ENCODE measurements at regions not wholly inside any gene's neighbourhood (a gene's known extent, or its start where the extent isn't known, plus 50 kb on each side); places are given as distances from the start of the nearest gene placed in this dataset.

DNA sequence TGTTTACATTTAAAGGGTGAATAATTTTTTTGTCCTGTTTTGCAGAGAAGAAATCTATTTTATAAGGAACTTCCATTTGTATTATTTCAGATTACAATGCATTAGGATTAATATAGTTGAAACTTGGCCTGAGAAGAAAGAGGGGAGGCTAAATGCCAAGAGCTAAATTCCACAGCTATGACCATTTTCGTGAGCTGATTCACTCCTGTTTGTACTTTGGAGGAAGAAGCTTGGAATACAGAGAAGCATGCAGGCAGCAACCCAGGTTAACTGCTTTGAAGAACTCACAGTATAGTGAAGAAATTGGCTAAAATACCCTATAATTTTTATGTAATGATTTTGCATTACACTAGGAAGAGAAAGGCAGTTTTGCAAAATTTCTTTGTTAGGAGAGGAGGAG is 309.4 kb upstream of the KLF12 start:
- Mint-ChIP-seq H3K9me3 (no peaks in the 10 kb centered on the region), H3K27ac (no peak overlapping the region), H3K4me1 (ENCODE audit: low read depth) (no peaks in the 10 kb centered on the region), H3K36me3 (ENCODE audit: low read depth) (no peaks in the 10 kb centered on the region), H3K4me3 (no peak overlapping the region), H3K27me3 (ENCODE audit: insufficient read depth) (no peaks in the 10 kb centered on the region)
- intact Hi-C loops (cut with micrococcal nuclease): no loop called here
- no peak for DNase-seq (ENCODE audit: low spot score)

DNA sequence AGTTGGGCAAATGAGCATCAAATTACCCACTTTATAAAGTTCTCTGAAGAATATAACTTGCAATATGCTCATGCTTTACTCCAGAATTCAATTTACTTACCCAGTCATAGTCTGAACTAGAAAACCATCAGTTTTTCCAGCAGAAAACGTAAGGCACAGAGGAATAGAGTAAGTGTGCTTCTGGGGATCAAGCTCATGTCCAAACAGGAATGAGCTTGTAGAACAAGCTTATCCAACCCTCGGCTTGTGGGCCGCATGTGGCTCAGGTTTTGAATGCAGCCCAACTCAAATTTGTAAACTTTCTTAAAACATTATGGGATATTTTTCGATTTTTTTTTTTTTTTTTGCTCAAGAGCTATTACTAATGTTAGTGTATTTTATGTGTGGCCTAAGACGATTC is 308.5 kb upstream of the KLF12 start:
- no peak overlapping the region for H3K27ac Mint-ChIP-seq
- no peaks in the 10 kb centered on the region for H3K4me1 Mint-ChIP-seq (ENCODE audit: low read depth)
- H3K9me3 Mint-ChIP-seq: no peaks in the 10 kb centered on the region
- H3K4me3 Mint-ChIP-seq: no peak overlapping the region
- intact Hi-C loops (cut with micrococcal nuclease): no loop called here
- H3K36me3 Mint-ChIP-seq (ENCODE audit: low read depth): no peaks in the 10 kb centered on the region
- no peak for DNase-seq (ENCODE audit: low spot score)
- H3K27me3 Mint-ChIP-seq (ENCODE audit: insufficient read depth): no peaks in the 10 kb centered on the region

DNA sequence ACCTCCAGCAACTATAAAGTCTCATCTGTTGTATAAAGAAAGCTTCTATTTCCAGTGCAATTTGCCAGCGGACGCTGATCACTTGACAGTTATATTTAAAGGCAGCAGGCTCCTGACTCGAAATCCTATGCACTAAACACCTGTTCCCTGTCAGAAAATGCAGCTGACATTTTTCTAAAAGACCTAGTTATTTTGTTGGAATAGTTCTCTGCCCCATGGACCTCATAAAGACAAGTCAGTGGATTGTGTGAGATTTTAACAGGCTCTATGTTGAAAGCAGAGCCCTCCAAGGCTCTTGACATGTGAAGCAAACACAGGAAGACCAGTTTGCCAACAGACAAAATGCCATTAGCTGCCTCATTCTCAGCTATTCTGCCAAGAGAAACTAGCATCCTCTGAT is 304.7 kb upstream of the KLF12 start:
- Mint-ChIP-seq H3K36me3 (ENCODE audit: low read depth) (no peaks in the 10 kb centered on the region), H3K4me3 (no peak overlapping the region), H3K4me1 (ENCODE audit: low read depth) (no peaks in the 10 kb centered on the region), H3K27me3 (ENCODE audit: insufficient read depth) (peaks cover 2% of the 10 kb centered on the region), H3K9me3 (no peaks in the 10 kb centered on the region), H3K27ac (no peak overlapping the region)
- intact Hi-C loops (cut with micrococcal nuclease): no loop called here
- DNase-seq (ENCODE audit: low spot score): no peak

GRCh38 chr13:74434782-74435181 is 300.6 kb upstream of the KLF12 start:
- Mint-ChIP-seq H3K27me3 (ENCODE audit: insufficient read depth) (peaks cover 2% of the 10 kb centered on the region), H3K4me1 (ENCODE audit: low read depth) (no peaks in the 10 kb centered on the region), H3K36me3 (ENCODE audit: low read depth) (no peaks in the 10 kb centered on the region), H3K4me3 (no peak overlapping the region), H3K27ac (no peak overlapping the region), H3K9me3 (no peaks in the 10 kb centered on the region)
- DNase-seq (ENCODE audit: low spot score): no peak
- intact Hi-C loops (cut with micrococcal nuclease): no loop called here

DNA sequence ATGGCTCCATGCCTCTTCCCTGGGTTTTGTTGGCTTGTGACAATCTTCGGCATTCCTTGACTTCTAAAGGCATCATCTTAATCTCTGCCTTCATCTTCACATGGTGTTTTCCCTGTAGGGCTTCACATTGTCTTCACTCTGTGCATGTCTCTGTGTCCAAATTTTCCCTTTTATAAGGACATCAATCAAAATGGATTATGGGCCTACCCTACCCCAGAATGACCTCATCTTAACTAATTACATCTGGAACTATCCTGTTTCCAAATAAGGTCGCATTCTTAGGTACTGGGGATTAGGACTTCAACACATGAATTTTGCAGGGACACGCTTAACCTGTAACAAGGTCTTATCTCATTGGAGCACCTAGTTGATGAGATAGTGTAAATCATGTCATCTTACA is 290.3 kb upstream of the KLF12 start:
- no peak overlapping the region for H3K4me3 Mint-ChIP-seq
- H3K27ac Mint-ChIP-seq: no peak overlapping the region
- H3K9me3 Mint-ChIP-seq: no peaks in the 10 kb centered on the region
- DNase-seq (ENCODE audit: low spot score): no peak
- H3K27me3 Mint-ChIP-seq (ENCODE audit: insufficient read depth): no peaks in the 10 kb centered on the region
- no peaks in the 10 kb centered on the region for H3K36me3 Mint-ChIP-seq (ENCODE audit: low read depth)
- no peaks in the 10 kb centered on the region for H3K4me1 Mint-ChIP-seq (ENCODE audit: low read depth)
- intact Hi-C loops (cut with micrococcal nuclease): no loop called here

DNA sequence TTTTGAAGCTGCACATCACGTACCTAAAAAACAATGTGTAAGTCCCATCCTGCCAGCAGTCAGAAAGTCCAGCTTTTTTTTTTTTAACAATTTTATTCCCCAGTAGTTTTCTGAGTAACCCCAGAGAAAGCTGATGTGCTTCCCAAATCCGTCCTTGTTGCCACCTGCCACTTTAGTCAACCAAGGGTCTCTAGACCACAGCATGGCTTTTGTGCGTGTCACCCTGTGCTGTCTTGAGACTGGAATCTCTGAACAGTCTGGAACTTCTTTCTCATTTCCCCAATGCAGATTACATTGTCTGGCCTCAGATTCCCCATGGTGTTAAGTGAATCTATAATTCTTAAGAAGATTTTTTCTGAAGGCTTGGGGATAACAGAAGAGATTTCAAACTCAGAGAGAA is 289.2 kb upstream of the KLF12 start:
- intact Hi-C loops (cut with micrococcal nuclease): no loop called here
- Mint-ChIP-seq H3K27me3 (ENCODE audit: insufficient read depth) (no peaks in the 10 kb centered on the region), H3K4me1 (ENCODE audit: low read depth) (no peaks in the 10 kb centered on the region), H3K4me3 (no peak overlapping the region), H3K9me3 (no peaks in the 10 kb centered on the region), H3K36me3 (ENCODE audit: low read depth) (no peaks in the 10 kb centered on the region), H3K27ac (no peak overlapping the region)
- DNase-seq (ENCODE audit: low spot score): no peak

DNA sequence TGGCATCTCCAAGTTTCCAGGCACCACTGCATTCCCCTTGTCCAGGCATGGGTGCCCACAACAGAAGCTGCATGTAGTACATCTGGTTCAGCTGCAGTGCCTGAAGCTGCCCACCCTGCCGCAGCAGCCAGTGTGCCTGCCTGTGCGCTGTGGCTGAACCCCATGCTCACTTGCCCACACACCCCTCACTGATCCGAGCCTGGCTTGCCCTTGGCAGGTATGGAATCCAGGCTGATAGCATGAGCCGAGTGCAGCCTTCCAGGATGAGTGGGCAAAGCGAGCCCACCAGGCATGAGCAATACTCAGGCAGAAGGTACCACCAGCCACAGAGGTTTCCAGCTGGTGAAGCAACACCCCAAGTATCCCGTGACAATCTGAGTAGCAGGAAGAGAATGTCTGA is 280.3 kb upstream of the KLF12 start:
- intact Hi-C loops (cut with micrococcal nuclease): no loop called here
- no peaks in the 10 kb centered on the region for H3K36me3 Mint-ChIP-seq (ENCODE audit: low read depth)
- H3K9me3 Mint-ChIP-seq: no peaks in the 10 kb centered on the region
- H3K4me1 Mint-ChIP-seq (ENCODE audit: low read depth): no peaks in the 10 kb centered on the region
- no peaks in the 10 kb centered on the region for H3K27me3 Mint-ChIP-seq (ENCODE audit: insufficient read depth)
- H3K4me3 Mint-ChIP-seq: no peak overlapping the region
- DNase-seq (ENCODE audit: low spot score): no peak
- H3K27ac Mint-ChIP-seq: no peak overlapping the region

DNA sequence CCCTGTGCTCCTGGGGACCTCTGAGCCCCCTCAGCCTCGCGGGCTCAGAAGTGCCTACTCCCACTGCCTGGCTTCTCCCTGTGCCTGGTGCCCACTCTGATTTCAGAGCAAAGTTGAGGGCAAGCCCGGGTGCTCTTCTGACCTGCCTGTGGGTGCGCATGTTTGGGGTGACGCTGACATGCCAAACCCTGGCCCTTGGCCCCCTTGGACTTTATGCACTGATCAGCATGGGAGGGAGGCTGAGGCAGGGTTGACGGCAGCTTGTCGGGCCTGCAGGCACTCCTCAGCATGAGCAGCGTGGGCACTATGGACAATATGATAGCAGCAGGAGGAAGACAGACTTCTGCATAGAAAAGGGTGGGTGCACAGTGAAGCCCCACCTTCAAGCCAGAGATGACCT is 279.3 kb upstream of the KLF12 start:
- Mint-ChIP-seq H3K27me3 (ENCODE audit: insufficient read depth) (no peaks in the 10 kb centered on the region), H3K9me3 (no peaks in the 10 kb centered on the region), H3K4me3 (no peak overlapping the region), H3K4me1 (ENCODE audit: low read depth) (no peaks in the 10 kb centered on the region), H3K27ac (no peak overlapping the region), H3K36me3 (ENCODE audit: low read depth) (no peaks in the 10 kb centered on the region)
- intact Hi-C loops (cut with micrococcal nuclease): no loop called here
- no peak for DNase-seq (ENCODE audit: low spot score)

DNA sequence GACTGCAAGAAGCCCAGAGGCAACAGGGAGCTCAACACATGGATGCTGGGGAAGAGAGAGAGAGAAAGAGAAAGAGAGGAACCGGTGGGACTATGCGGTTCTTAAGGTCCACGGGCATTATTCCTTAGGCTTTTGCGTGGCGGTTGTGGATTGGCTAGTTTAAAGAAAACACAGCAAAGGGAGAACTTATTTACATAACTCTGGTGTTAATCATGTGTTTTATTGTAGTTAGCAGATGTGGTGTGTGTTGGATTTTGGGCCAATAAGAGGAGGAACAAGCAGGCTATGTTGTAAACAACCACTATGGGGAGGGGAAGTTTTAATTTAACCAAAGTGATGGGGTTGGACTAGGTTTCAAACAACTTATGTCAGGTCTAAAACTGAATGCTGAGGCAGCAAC is 275.3 kb upstream of the KLF12 start:
- Mint-ChIP-seq H3K27me3 (ENCODE audit: insufficient read depth) (no peaks in the 10 kb centered on the region), H3K27ac (no peak overlapping the region), H3K4me3 (no peak overlapping the region), H3K36me3 (ENCODE audit: low read depth) (no peaks in the 10 kb centered on the region), H3K4me1 (ENCODE audit: low read depth) (no peaks in the 10 kb centered on the region), H3K9me3 (no peaks in the 10 kb centered on the region)
- DNase-seq (ENCODE audit: low spot score): no peak
- intact Hi-C loops (cut with micrococcal nuclease): no loop called here

DNA sequence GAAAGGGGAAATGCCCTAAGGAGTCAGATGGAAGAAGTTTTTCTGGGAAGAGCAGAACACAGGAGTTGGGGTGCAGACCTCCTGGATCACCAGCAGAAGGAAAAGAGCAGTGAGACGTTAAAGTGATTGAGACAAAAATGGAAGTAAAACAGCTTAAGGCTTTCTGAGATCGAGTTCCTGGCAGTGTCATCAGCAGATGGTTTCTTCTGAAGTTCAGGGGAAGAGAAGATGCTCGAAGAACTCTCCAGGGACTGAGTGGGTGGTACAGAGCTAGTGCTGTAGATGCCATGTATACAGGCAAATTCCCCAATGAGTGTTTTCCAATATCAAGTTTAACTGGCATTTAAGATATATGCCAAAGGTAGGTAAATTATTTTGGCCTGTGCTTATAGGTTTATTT is 272.2 kb upstream of the KLF12 start:
- no peaks in the 10 kb centered on the region for H3K27me3 Mint-ChIP-seq (ENCODE audit: insufficient read depth)
- no peak overlapping the region for H3K27ac Mint-ChIP-seq
- intact Hi-C loops (cut with micrococcal nuclease): no loop called here
- no peak for DNase-seq (ENCODE audit: low spot score)
- H3K36me3 Mint-ChIP-seq (ENCODE audit: low read depth): no peaks in the 10 kb centered on the region
- no peaks in the 10 kb centered on the region for H3K4me1 Mint-ChIP-seq (ENCODE audit: low read depth)
- H3K9me3 Mint-ChIP-seq: no peaks in the 10 kb centered on the region
- H3K4me3 Mint-ChIP-seq: no peak overlapping the region

- no peak for DNase-seq (ENCODE audit: low spot score)
- no peaks in the 10 kb centered on the region for H3K9me3 Mint-ChIP-seq
- H3K4me3 Mint-ChIP-seq: no peak overlapping the region
- H3K27ac Mint-ChIP-seq: no peak overlapping the region
- H3K4me1 Mint-ChIP-seq (ENCODE audit: low read depth): no peaks in the 10 kb centered on the region
- no peaks in the 10 kb centered on the region for H3K36me3 Mint-ChIP-seq (ENCODE audit: low read depth)
- no peaks in the 10 kb centered on the region for H3K27me3 Mint-ChIP-seq (ENCODE audit: insufficient read depth)
- intact Hi-C loops (cut with micrococcal nuclease): no loop called here
Measured at GRCh38 chr13:74398599-74398998, 264.4 kb upstream of the KLF12 start.

DNA sequence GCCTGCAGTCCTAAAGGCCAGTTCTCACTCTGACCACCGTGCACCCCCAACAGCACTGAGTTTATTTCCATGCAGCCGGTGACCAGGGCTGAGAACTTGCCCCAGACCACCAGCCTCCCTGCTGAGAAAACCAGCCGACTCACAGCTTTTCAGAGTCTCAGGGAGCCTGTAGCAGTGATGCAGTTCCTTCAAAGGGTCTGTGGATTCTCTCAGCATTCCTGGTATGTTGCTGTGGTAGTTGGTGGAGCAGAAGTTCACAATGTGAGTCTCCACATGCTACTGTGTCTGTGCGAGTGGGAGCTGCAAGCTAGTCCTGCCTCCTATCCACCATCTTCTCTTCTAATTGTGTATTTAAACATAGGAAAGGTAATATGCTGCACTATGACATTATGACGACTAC is 254.9 kb upstream of the KLF12 start:
- H3K27ac Mint-ChIP-seq: no peak overlapping the region
- H3K9me3 Mint-ChIP-seq: no peaks in the 10 kb centered on the region
- no peak for DNase-seq (ENCODE audit: low spot score)
- H3K27me3 Mint-ChIP-seq (ENCODE audit: insufficient read depth): no peaks in the 10 kb centered on the region
- H3K36me3 Mint-ChIP-seq (ENCODE audit: low read depth): no peaks in the 10 kb centered on the region
- no peaks in the 10 kb centered on the region for H3K4me1 Mint-ChIP-seq (ENCODE audit: low read depth)
- H3K4me3 Mint-ChIP-seq: no peak overlapping the region
- intact Hi-C loops (cut with micrococcal nuclease): no loop called here

DNA sequence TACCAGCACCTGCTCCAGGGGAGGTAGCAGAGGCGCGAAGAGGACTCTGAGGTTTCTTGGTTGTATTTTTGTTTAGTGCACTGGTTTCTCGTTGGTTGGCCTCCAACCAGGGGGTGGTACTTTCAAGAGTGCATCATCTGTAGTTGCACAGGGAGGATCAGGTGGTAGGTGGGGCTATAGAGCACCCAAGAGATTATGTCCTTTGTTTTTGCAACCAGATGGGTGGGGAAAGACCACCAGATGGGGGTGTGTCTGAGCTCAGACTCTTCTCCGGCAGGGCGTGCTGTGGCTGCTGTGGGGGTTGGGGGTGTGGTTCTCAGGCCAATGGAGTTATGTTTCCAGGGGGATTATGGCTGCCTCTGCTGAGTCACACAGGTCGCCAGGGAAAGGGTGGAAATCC is 254.4 kb upstream of the KLF12 start:
- intact Hi-C loops (cut with micrococcal nuclease): no loop called here
- no peaks in the 10 kb centered on the region for H3K36me3 Mint-ChIP-seq (ENCODE audit: low read depth)

DNA sequence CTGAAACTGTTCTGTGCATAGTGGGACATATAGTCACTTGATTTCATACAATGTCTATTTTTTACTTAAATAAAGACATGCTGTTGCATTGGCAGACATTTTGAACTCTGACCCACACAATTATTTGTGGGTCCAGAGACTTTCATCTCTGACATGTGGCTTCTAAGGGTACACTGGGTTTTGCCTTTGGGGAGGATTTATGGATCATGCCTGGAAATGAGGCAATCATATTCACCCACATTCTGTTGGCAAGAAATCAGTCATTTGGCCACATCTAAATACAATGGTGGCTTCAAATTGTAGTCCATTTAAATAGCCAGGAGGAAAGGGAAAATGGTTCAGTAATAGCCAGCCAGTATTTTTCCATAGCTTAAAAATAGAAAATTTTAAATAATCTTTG is 238.3 kb upstream of the KLF12 start:
- Mint-ChIP-seq H3K36me3 (ENCODE audit: low read depth) (no peaks in the 10 kb centered on the region), H3K27ac (no peak overlapping the region), H3K9me3 (no peaks in the 10 kb centered on the region), H3K27me3 (ENCODE audit: insufficient read depth) (peaks cover 3% of the 10 kb centered on the region), H3K4me3 (no peak overlapping the region), H3K4me1 (ENCODE audit: low read depth) (no peaks in the 10 kb centered on the region)
- DNase-seq (ENCODE audit: low spot score): no peak
- intact Hi-C loops (cut with micrococcal nuclease): no loop called here

More for the DNA sequence above, 254.4 kb upstream of the KLF12 start:
- Mint-ChIP-seq H3K27ac (no peak overlapping the region), H3K4me1 (ENCODE audit: low read depth) (no peaks in the 10 kb centered on the region), H3K27me3 (ENCODE audit: insufficient read depth) (no peaks in the 10 kb centered on the region), H3K4me3 (no peak overlapping the region), H3K9me3 (no peaks in the 10 kb centered on the region)
- DNase-seq (ENCODE audit: low spot score): no peak
